ENCODE measurements at regions not wholly inside any gene's neighbourhood (a gene's known extent, or its start where the extent isn't known, plus 50 kb on each side); places are given as distances from the start of the nearest gene placed in this dataset.

DNA sequence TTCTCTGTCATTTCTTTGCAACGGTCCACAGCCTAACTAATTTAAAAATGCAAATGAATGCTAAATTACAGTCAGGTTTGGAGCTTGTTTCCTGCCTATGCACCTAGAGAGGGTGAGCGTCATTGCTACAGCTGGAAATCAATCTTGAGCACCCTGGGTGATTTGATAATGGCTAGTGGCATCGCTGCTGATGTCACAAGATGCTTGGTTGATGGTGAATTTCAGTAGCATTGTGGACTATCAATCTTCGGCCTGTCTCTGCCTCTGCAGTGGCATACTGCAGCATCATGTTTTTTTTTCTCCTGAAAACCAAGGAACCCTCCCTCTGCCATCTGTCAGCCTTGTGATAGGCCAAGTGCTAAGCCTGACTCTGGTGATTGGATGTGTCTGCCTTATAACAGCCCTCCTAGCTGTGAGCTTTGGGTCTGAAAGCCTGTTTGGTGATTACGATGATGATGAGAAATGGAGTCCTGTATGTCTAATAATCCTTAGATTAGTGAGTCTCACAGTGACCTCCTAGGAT lies 75.3 kb downstream of the NMUR2 start:
- intact Hi-C loops (cut with DNase I): no loop called here
- Histone ChIP-seq H3K27ac (no peak overlapping the region), H3K36me3 (no peaks in the 10 kb centered on the region), H3K4me3 (replicated peaks in 1 of 3) (no peak overlapping the region), H3K27me3 (no peaks in the 10 kb centered on the region), H3K9me3 (no peaks in the 10 kb centered on the region), H3K4me1 (peaks cover 8 to 10% of the 10 kb centered on the region in 2 donors)
- DNase-seq: no peak
- TF ChIP-seq POLR2A (IDR thresholded peaks at IDR 0.05): no peak
- TF ChIP-seq, protein P1, sequence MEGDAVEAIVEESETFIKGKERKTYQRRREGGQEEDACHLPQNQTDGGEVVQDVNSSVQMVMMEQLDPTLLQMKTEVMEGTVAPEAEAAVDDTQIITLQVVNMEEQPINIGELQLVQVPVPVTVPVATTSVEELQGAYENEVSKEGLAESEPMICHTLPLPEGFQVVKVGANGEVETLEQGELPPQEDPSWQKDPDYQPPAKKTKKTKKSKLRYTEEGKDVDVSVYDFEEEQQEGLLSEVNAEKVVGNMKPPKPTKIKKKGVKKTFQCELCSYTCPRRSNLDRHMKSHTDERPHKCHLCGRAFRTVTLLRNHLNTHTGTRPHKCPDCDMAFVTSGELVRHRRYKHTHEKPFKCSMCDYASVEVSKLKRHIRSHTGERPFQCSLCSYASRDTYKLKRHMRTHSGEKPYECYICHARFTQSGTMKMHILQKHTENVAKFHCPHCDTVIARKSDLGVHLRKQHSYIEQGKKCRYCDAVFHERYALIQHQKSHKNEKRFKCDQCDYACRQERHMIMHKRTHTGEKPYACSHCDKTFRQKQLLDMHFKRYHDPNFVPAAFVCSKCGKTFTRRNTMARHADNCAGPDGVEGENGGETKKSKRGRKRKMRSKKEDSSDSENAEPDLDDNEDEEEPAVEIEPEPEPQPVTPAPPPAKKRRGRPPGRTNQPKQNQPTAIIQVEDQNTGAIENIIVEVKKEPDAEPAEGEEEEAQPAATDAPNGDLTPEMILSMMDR (IDR thresholded peaks at IDR 0.05): no peak
- 89 to 95% methylated on average over 5 of the region's 5 CpGs for whole genome bisulfite sequencing, 2 donors

DNA sequence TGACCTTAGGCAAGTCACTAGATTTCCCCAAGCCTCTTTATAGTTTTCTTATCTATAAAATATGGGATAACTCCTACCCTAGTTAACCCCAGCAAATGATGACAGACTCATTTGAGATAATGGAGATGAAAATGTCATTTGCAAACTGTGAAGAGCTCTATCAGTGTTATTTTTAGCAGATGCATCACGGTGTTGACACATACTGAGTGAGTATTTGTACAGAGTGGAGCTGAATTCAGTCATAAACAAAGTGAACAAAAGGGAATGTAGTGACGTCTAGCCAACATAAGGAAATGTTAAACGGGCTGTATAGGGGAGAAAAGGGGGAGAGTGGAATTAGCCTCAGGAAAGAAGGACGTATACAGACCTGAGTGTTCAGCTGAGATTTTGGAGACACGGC lies 75.9 kb downstream of the NMUR2 start:
- DNase-seq: no peak
- TF ChIP-seq, protein P1 (IDR thresholded peaks at IDR 0.05): no peak
- no peak for TF ChIP-seq POLR2A (IDR thresholded peaks at IDR 0.05)
- H3K36me3 ChIP-seq: no peaks in the 10 kb centered on the region
- H3K4me1 ChIP-seq: peaks cover 8 to 10% of the 10 kb centered on the region in 2 donors
- H3K27me3 ChIP-seq: no peaks in the 10 kb centered on the region
- H3K9me3 ChIP-seq: no peaks in the 10 kb centered on the region
- H3K27ac ChIP-seq: no peak overlapping the region
- intact Hi-C loops (cut with DNase I): no loop called here
- WGBS, 2 donors: 79 to 81% methylated on average over 5 of the region's 5 CpGs
- H3K4me3 ChIP-seq (replicated peaks in 1 of 3): no peak overlapping the region

DNA sequence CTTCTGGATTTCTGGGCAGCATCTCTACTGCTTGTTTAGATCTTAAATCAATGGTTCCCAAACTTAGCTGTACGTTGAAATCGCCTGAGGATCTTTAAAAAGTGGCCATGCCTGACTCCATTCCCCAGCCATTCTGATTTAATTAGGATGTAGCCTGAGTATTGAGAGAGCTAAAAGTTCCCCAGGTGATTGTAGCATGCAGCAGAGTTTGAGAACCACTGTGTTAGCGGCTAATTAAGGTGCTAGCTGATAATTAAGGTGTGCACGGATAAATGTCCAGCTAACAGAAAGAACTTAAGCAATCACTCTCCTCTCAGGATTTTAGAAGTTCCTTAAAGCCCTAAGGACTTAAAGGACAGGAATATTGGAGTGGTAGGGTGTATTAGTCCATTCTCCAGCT lies 89.1 kb downstream of the NMUR2 start:
- H3K9me3 ChIP-seq: no peaks in the 10 kb centered on the region
- TF ChIP-seq POLR2A (IDR thresholded peaks at IDR 0.05): no peak
- TF ChIP-seq, protein P1 (IDR thresholded peaks at IDR 0.05): no peak
- H3K27me3 ChIP-seq: no peaks in the 10 kb centered on the region
- peaks cover 9 to 23% of the 10 kb centered on the region in 2 donors for H3K4me1 ChIP-seq
- 95 to 96% methylated on average over 4 of the region's 4 CpGs for WGBS, 2 donors
- H3K4me3 ChIP-seq (replicated peaks in 1 of 3): no peak overlapping the region
- no peak for DNase-seq
- no peak overlapping the region for H3K27ac ChIP-seq
- H3K36me3 ChIP-seq: no peaks in the 10 kb centered on the region
- intact Hi-C loops (cut with DNase I): no loop called here

DNA sequence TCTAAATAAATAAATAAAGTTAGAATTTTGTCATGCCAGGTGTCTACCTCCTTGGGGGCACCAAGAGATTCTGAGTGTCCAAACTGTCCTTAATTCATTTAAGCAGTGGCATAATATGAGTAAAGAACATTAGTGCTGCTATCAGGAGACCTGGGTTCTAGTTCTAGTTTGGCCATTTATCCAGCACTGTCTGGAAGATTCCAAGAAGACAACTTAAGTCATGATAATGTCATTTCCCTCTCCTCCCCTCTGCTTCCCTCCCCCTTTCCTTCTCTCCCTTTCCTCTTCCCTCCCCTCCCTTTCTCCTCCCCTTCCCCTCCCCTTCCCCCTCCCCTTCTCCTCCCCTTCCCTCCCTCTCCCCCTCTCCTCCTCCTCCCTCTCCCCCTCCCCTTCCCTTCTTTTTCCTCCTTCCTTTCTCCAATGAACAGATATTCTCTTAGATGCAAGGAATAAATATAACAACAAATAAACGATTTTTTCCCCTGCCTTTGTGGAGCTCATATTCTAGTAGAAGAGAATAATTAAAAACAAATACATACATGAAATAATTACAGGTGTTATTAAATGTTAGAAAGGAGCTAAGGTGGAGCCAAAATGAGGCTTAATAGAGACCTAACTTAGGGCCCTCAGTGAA lies 90.8 kb downstream of the NMUR2 start:
- H3K27me3 ChIP-seq: no peaks in the 10 kb centered on the region

DNA sequence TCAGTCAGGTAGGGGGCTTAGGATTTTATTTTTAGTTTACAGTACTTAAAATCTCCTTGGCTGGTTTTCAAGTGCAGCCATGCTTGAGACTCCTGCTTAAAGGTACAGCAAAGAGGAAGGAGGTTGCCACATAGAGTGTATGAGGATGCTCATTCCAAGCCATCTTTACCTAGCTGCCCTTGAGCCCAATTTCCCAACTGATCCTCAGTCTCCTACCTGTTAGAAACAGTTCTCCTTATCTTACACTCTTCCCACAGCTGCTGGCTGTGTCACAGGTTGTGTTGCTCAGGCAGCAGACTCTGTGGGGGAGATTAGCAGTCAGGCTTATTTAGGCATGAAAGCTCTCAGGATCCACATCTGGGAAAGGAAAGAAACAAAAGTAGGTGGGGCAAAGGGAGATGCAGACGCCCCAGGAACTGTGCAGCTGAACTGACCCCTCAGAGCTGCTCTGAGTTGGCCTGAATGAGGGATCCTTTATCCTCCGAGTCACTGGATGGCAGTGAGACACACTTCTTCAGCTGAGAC lies 95.1 kb downstream of the NMUR2 start:
- no peaks in the 10 kb centered on the region for H3K27me3 ChIP-seq
- no peak overlapping the region for H3K27ac ChIP-seq
- no peaks in the 10 kb centered on the region for H3K36me3 ChIP-seq
- peak in 1 of 2 donors; percentile 24 for DNase-seq
- no peak for TF ChIP-seq POLR2A (IDR thresholded peaks at IDR 0.05)
- TF ChIP-seq, protein P1 (IDR thresholded peaks at IDR 0.05): no peak
- no peaks in the 10 kb centered on the region for H3K9me3 ChIP-seq
- intact Hi-C loops (cut with DNase I): no loop called here
- peaks cover 9 to 22% of the 10 kb centered on the region in 2 donors for H3K4me1 ChIP-seq
- H3K4me3 ChIP-seq (replicated peaks in 1 of 3): no peak overlapping the region
- 37 to 58% methylated on average over 2 of the region's 2 CpGs for WGBS, 2 donors

More for the DNA sequence above, 90.8 kb downstream of the NMUR2 start:
- no peak for DNase-seq
- TF ChIP-seq POLR2A (IDR thresholded peaks at IDR 0.05): no peak
- TF ChIP-seq, protein P1 (IDR thresholded peaks at IDR 0.05): no peak
- WGBS, 2 donors: 77 to 88% methylated on average over 1 of the region's 1 CpG
- Histone ChIP-seq H3K27ac (no peak overlapping the region), H3K9me3 (no peaks in the 10 kb centered on the region), H3K36me3 (no peaks in the 10 kb centered on the region), H3K4me3 (replicated peaks in 1 of 3) (no peak overlapping the region), H3K4me1 (peaks cover 9 to 26% of the 10 kb centered on the region in 2 donors)
- intact Hi-C loops (cut with DNase I): no loop called here

Data from thyroid gland (tissue), 4 donors.